HG03060 (cell line): ENCODE measurements at regions not wholly inside any gene's neighbourhood (a gene's known extent, or its start where the extent isn't known, plus 50 kb on each side); places are given as distances from the start of the nearest gene placed in this dataset.

Experiments used
- ATAC-seq: cut with Tn5 transposase; IDR thresholded peaks from one replicate; pipeline ENCODE4 v1.9.1; 2021; ENCODE audit warnings: low read depth, moderate number of reproducible peaks; ENCODE audit not compliant: unreplicated experiment

GRCh38 chr18:34631093-34631966, 78.8 kb upstream of the DTNA start:
- no peak for ATAC-seq

GRCh38 chr18:34632321-34632720, 77.8 kb upstream of the DTNA start:
- no peak for ATAC-seq

- ATAC-seq: no peak
Measured at GRCh38 chr18:34633368-34633767, 76.7 kb upstream of the DTNA start.

- ATAC-seq: no peak
Measured at GRCh38 chr18:34637094-34637801, 72.8 kb upstream of the DTNA start.

GRCh38 chr18:34639687-34640086, 70.4 kb upstream of the DTNA start:
- no peak for ATAC-seq

GRCh38 chr18:34640276-34640675, 69.8 kb upstream of the DTNA start:
- ATAC-seq: no peak

- ATAC-seq: no peak
Measured at GRCh38 chr18:34643989-34644388, 66.1 kb upstream of the DTNA start.

GRCh38 chr18:34647251-34647650, 62.8 kb upstream of the DTNA start:
- ATAC-seq: peak; percentile 85

GRCh38 chr18:34648269-34648985, 61.7 kb upstream of the DTNA start:
- no peak for ATAC-seq

GRCh38 chr18:34649080-34649479, 61.0 kb upstream of the DTNA start:
- no peak for ATAC-seq

GRCh38 chr18:34650121-34650545, 60.0 kb upstream of the DTNA start:
- ATAC-seq: no peak

GRCh38 chr18:34651586-34652369, 58.3 kb upstream of the DTNA start:
- ATAC-seq: no peak

- ATAC-seq: no peak
Measured at GRCh38 chr18:34655131-34655530, 55.0 kb upstream of the DTNA start.

- no peak for ATAC-seq
Measured at GRCh38 chr18:34657860-34658500, 52.1 kb upstream of the DTNA start.

- no peak for ATAC-seq
Measured at GRCh38 chr18:34659579-34660517, 50.2 kb upstream of the DTNA start.
